HG03095 (cell line): ENCODE measurements at regions not wholly inside any gene's neighbourhood (a gene's known extent, or its start where the extent isn't known, plus 50 kb on each side); places are given as distances from the start of the nearest gene placed in this dataset.
"Not testable (repeated sequence)": the region's sequence is repeated elsewhere in the genome, so short reads cannot be mapped to it uniquely, and the experiment has no call there.

ENCODE experiments used
- ATAC-seq: cut with Tn5 transposase; IDR thresholded peaks from one replicate; pipeline ENCODE4 v1.9.1; 2021; ENCODE audit warnings: moderate library complexity; ENCODE audit not compliant: unreplicated experiment

DNA sequence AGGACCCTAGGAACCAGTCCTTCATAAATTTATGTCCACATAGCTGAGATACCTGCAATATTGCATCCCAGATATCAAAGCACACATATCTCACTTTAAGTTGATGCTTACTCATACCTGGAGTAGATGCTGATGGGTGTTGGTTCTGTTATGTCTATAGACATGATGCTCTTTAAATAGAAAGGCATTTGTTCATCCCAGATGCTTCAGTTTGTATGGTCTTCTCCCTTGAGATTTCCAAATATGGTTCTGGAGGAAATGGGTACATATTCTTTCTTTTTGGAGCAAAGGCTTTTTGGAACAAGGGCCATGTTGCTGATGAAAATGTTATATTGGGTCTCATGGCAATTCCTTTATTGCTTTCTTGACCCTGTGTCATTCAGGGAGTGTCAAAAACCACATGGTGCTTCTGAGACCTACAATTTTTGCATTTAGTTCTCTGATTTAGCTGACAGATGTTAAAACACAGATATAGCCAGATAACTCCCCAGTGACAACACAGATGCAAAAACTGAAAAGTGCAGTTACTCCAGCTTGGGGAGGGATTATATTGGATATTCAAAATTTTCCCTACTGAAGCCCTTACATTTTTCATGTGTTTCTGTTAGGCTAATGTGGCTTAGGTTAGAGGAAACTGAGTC is 211.4 kb downstream of the KCNRG start:
- ATAC-seq: peak; percentile 56

- no peak for ATAC-seq
Observed at GRCh38 chr13:50227361-50227760, 212.1 kb downstream of the KCNRG start.

DNA sequence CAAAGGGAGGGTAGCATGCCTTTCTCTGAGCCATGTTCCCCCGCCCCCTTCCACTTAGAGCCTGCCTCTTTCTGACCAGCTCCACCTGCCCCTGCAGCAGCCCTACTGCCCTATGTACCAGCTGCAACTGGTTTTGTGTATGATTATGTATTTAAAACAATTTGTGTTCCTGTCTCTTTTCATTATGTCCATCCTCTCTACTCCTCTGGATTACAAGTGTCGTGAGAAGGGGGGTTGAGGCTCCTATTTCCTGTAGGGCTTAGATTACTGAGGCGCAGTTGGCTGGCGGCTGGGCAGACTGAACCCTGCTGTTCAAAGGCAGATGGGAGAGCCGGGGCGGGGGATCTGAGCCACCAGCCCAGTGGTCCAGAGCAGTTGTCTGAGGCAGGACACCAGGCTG is 213.3 kb downstream of the KCNRG start:
- no peak for ATAC-seq

GRCh38 chr13:50229960-50230661 is 214.9 kb downstream of the KCNRG start:
- ATAC-seq: no peak

DNA sequence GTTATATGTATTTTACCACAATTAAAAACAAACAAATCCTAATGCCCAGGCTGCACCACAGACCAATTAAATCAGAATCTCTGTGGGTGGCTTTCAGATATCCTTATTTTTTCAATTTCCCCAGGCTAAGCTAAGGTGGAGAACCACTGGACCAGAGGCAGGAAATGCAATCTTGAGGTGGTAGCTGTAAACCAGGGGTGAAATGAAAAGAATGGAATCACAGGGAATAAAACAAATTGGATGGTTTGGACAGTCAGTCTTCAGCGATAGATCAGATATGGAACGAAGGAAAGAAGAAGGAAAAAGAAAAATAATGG is 215.4 kb downstream of the KCNRG start:
- no peak for ATAC-seq

- ATAC-seq: not testable (repeated sequence)
Observed at GRCh38 chr13:50233574-50233973, 218.3 kb downstream of the KCNRG start.

DNA sequence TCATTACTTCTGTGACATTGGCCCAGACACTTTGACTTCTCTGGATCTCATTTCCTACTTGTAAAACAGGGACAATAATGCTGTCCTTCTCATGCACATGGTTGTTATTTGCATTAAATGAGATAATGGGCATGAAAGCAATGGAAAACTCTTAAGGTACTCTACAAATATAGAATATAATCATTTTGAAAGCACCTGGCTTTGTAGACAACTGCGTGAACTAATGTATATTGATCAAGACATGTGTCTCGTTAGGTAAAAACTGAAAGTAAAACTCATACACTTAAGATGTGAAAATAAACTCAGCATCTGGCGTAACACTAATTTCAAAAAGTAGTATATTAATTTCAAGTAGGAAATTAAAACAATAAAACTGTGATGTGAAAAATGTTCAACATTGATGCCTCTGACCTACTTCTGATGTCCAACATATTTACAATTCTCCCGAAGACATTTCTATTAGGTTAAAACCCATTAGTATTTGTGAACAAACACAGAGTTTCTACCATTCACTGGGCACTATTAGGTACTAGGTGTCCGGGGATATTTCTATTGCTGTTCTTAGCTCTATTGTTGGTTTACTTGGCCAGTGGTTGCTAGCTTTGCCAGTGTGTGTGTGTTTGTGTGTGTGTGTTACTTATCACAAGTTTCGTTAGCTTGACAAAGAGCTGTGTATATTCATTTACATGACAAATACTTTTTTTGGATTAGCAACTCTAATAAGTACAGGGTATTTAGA is 220.5 kb downstream of the KCNRG start:
- no peak for ATAC-seq

- ATAC-seq: peak; percentile 98
Observed at GRCh38 chr13:50236898-50237318, 221.7 kb downstream of the KCNRG start.

- no peak for ATAC-seq
Observed at GRCh38 chr13:50238922-50239321, 223.7 kb downstream of the KCNRG start.

DNA sequence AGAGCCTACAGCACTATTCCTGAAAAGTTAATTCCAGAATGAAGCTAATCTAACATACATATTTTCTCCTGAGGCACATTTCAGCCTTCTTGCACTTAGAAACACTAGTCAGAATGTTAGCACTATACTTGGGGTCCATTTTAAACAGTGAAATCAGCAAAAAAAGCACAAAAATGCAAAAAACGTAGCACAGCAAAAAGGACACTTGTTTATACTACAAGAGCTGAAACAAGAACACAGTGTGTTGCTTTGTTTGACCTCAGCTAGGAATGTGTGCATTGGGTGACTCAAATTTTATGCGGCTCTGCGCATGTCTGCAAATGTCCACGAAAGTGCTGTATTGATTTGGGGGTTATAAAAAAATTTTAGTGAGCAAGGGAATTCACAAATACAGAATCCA is 226.2 kb downstream of the KCNRG start:
- no peak for ATAC-seq

DNA sequence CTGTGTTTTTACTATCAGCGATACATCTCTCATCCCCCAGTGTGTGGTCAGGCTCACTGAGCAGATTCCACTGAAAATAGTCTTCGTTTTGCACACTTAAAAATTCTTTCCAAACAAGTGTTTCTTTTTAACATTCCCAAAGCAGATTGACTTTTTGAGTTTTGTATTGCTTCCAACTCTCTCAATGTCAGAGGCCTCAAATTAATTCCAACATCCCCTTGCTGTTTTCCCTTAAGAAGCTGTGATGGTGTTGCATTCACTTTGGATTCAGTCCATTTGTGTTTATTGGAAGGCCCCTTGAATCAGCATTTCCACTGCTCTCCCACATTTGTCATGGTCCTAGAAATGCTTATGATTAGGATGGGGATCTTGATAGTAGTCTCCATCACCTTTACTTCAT is 228.7 kb downstream of the KCNRG start:
- ATAC-seq: no peak

GRCh38 chr13:50244355-50244712 is 229.1 kb downstream of the KCNRG start:
- ATAC-seq: no peak

GRCh38 chr13:50244713-50245574 is 229.7 kb downstream of the KCNRG start:
- peak; percentile 85 for ATAC-seq

DNA sequence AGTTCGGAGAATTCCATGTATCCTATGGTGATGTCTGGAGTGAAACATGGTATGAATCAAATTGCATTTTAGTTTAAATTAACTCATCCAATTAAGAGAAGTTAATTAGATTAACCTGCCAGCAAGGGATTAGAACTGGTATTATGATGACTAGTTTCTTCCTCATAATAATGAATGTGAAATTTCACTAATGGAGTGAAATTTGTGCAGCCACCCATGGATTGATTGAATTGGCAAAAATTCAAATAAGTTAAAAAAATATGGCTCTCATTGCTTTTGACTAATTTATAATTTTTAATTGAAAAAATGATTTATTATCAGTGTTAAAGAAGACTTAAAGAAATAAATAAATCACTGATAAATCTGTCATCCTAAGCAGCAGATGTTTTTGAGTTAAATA is 232.0 kb downstream of the KCNRG start:
- no peak for ATAC-seq

GRCh38 chr13:50248516-50249143 is 233.4 kb downstream of the KCNRG start:
- no peak for ATAC-seq

- ATAC-seq: no peak
Observed at GRCh38 chr13:50249144-50249521, 233.9 kb downstream of the KCNRG start.

- no peak for ATAC-seq
Observed at GRCh38 chr13:50250401-50250800, 235.2 kb downstream of the KCNRG start.

DNA sequence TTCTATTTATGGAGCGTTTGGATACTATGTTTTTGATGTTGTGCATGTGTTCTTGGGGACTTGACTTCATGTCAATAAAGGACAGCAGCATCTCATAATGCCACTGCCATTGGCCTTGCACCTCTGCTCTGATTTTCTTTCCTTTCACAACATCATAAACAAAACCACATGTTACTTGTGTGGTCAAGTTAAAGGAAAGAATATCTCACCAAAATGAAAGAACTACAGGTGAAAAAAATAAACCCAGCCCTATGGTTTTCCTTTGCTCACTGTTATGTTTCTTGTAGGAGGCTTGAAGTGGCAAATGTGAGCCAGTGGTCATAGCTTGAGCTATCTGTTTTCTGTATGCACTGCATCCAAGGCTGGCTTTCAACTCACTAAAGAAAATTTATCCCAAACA is 240.4 kb downstream of the KCNRG start:
- ATAC-seq: no peak

DNA sequence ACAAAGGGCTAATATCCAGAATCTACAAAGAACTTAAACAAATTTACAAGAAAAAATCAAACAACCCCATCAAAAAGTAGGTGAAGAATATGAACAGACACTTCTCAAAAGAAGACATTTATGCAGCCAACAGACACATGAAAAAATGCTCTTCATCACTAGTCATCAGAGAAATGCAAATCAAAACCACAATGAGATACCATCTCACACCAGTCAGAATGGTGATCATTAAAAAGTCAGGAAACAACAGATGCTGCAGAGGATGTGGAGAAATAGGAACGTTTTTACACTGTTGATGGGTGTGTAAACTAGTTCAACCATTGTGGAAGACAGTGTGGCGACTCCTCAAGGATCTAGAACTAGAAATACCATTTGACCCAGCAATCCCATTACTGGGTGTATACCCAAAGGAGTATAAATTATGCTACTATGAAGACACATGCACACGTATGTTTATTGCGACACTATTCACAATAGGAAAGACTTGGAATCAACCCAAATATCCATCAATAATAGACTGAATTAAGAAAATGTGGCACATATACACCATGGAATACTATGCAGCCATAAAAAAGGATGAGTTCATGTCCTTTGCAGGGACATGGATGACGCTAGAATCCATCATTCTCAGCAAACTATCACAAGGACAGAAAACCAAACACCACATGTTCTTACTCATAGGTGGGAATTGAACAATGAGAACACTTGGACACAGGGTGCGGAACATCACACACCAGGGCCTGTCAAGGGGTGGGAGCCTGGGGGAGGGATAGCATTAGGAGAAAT is 241.5 kb downstream of the KCNRG start:
- ATAC-seq: not testable (repeated sequence)

DNA sequence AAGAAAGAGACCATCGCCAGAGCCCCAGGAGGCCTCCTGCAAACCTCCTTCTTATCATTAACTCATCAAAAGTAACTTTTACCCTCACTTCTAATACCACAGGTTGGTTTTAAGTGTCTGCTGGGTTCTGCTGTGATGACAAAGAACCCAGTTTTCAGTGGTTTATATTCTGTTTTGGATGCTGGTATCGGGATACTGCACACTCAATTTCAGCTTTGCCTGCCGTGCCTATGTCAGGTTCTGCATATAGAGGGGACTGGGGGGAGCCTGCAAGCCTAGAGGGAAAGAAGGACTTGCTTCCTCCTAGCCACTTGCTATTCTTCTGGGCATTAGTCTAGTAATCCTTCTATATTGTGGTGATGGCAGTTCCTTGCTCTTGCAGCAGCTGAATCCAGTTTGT is 242.4 kb downstream of the KCNRG start:
- ATAC-seq: no peak
